DND-41 (cell line): ENCODE measurements at regions not wholly inside any gene's neighbourhood (a gene's known extent, or its start where the extent isn't known, plus 50 kb on each side); places are given as distances from the start of the nearest gene placed in this dataset.

Experiments
- ATAC-seq: fragments of 200-7000 bp; cut with Tn5 transposase; 3 replicates; pipeline ENCODE4 v1.9.1; 2021; ENCODE audit warnings: low read depth; ENCODE audit not compliant: insufficient read depth
- DNase-seq: peaks from one replicate; pipeline ENCODE4 v3.0.0-alpha.2; 2020
- H2AFZ ChIP-seq: 2 replicates; pipeline ENCODE4 v1.6.0; 2012; ENCODE audit warnings: low read depth, low read length
- H3K27ac ChIP-seq: 2 replicates; pipeline ENCODE4 v1.5.1; 2012; ENCODE audit warnings: low read length, inconsistent platforms
- H3K27me3 ChIP-seq: fragments of 200-600 bp; sonication (generic); 2 replicates; pipeline ENCODE4 v1.6.0; 2012; ENCODE audit warnings: low read length, mild to moderate bottlenecking, inconsistent platforms; ENCODE audit not compliant: insufficient read depth, poor library complexity
- H3K36me3 ChIP-seq: 2 replicates; pipeline ENCODE4 v1.5.1; 2012; ENCODE audit warnings: low read length, inconsistent platforms; ENCODE audit not compliant: insufficient read depth
- H3K4me1 ChIP-seq: 2 replicates; pipeline ENCODE4 v1.5.1; 2012; ENCODE audit warnings: mild to moderate bottlenecking, low read length; ENCODE audit not compliant: insufficient read depth
- H3K4me2 ChIP-seq: 2 replicates; pipeline ENCODE4 v1.6.0; 2012; ENCODE audit warnings: mild to moderate bottlenecking, moderate library complexity, low read length, inconsistent platforms; ENCODE audit not compliant: insufficient read depth
- H3K4me3 ChIP-seq, 2 experiments: fragments of 200-600 bp in 1 of 2; shearing (Covaris generic) in 1 of 2; 2 replicates each; pipeline ENCODE4 v1.5.1; 2012 to 2016; ENCODE audit warnings: inconsistent platforms in 2 of 2, low read length in 2 of 2, mild to moderate bottlenecking in 2 of 2, low read depth in 1 of 2, moderate library complexity in 1 of 2
- H3K79me2 ChIP-seq: 2 replicates; pipeline ENCODE4 v1.6.0; 2012; ENCODE audit warnings: low read length, inconsistent platforms; ENCODE audit not compliant: insufficient read depth
- H3K9ac ChIP-seq: 2 replicates; pipeline ENCODE4 v1.6.0; 2012; ENCODE audit warnings: low read depth, mild to moderate bottlenecking, inconsistent platforms, low read length, moderate library complexity
- H3K9me3 ChIP-seq: 2 replicates; pipeline ENCODE4 v1.5.1; 2012; ENCODE audit warnings: low read length, moderate library complexity, mild to moderate bottlenecking, inconsistent platforms; ENCODE audit not compliant: insufficient read depth, severe bottlenecking
- H4K20me1 ChIP-seq: 2 replicates; pipeline ENCODE4 v1.6.0; 2012; ENCODE audit warnings: low read length; ENCODE audit not compliant: insufficient read depth
- EZH2 ChIP-seq: IDR thresholded peaks from 3 replicates; pipeline ENCODE4 v1.6.1; 2012; ENCODE audit warnings: borderline replicate concordance, low read depth, mild to moderate bottlenecking, moderate library complexity, low read length, inconsistent platforms; ENCODE audit not compliant: severe bottlenecking
- TF ChIP-seq, protein P1 (sequence below): IDR thresholded peaks from 2 replicates; pipeline ENCODE4 v1.5.1; 2012; ENCODE audit warnings: borderline replicate concordance, low read length, moderate library complexity, mild to moderate bottlenecking; ENCODE audit not compliant: poor library complexity, severe bottlenecking; ENCODE audit errors: extremely low read depth

DNA sequence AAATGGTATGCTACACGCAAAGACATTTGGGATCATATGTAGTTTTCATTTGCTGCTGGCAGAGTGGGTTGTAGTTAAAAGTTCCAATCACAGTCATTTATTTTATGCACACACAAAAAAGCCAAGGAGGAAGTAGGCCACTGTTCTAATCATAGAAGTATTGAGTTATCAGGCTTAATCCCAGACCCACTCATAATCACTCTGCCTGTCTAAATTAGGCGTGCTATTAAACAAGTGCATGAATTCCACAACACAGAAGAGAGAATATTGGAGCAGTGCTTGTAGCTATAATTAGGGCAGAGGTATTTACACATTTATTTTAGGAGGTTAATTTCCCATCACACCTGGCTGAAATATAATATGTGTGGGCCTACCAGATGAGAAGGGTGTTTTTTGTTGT, 65.7 kb upstream of the FIGN start:
- TF ChIP-seq, protein P1, sequence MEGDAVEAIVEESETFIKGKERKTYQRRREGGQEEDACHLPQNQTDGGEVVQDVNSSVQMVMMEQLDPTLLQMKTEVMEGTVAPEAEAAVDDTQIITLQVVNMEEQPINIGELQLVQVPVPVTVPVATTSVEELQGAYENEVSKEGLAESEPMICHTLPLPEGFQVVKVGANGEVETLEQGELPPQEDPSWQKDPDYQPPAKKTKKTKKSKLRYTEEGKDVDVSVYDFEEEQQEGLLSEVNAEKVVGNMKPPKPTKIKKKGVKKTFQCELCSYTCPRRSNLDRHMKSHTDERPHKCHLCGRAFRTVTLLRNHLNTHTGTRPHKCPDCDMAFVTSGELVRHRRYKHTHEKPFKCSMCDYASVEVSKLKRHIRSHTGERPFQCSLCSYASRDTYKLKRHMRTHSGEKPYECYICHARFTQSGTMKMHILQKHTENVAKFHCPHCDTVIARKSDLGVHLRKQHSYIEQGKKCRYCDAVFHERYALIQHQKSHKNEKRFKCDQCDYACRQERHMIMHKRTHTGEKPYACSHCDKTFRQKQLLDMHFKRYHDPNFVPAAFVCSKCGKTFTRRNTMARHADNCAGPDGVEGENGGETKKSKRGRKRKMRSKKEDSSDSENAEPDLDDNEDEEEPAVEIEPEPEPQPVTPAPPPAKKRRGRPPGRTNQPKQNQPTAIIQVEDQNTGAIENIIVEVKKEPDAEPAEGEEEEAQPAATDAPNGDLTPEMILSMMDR = no peak
- TF ChIP-seq EZH2 = no peak
- ATAC-seq (no peak), DNase-seq (no peak)
- no peak overlapping the region for H2AFZ ChIP-seq
- H3K27me3 ChIP-seq = no peaks in the 10 kb centered on the region
- H3K9me3 ChIP-seq = no peaks in the 10 kb centered on the region
- no peaks in the 10 kb centered on the region for H3K36me3 ChIP-seq
- H4K20me1 ChIP-seq = no peaks in the 10 kb centered on the region
- H3K79me2 ChIP-seq = no peaks in the 10 kb centered on the region
- H3K4me3 ChIP-seq = no peak overlapping the region
- no peak overlapping the region for H3K4me2 ChIP-seq
- H3K4me1 ChIP-seq = no peaks in the 10 kb centered on the region
- no peak overlapping the region for H3K27ac ChIP-seq
- H3K9ac ChIP-seq = no peak overlapping the region

DNA sequence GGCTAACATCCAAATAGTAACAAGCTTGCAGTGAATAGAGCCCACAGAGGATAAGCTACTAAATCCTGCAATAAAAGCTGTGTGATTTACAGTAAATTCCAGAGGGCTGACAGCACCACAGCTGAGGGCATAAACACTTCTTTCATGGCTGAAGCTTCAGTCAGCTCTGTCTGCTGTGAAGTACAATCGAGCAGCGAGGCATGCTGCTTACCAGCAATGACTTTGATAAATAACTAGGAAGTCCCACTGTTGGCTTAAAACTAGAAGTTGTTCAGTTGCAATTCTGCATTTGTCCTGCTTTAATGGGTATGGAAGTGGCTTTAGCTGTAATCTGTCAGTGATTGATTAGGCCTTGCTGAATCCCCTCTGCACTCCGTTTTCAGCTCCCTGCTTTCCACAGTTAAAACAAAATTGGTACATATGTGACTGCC, 65.2 kb upstream of the FIGN start:
- no peaks in the 10 kb centered on the region for H3K9me3 ChIP-seq
- H2AFZ ChIP-seq = no peak overlapping the region
- H3K9ac ChIP-seq = no peak overlapping the region
- no peak for ATAC-seq
- H3K4me3 ChIP-seq = no peak overlapping the region
- H3K79me2 ChIP-seq = no peaks in the 10 kb centered on the region
- H3K4me1 ChIP-seq = no peaks in the 10 kb centered on the region
- no peaks in the 10 kb centered on the region for H3K27me3 ChIP-seq
- H3K27ac ChIP-seq = no peak overlapping the region
- no peak for TF ChIP-seq EZH2
- TF ChIP-seq, protein P1 = no peak
- H3K4me2 ChIP-seq = no peak overlapping the region
- H4K20me1 ChIP-seq = no peaks in the 10 kb centered on the region
- H3K36me3 ChIP-seq = no peaks in the 10 kb centered on the region
- DNase-seq = no peak

DNA sequence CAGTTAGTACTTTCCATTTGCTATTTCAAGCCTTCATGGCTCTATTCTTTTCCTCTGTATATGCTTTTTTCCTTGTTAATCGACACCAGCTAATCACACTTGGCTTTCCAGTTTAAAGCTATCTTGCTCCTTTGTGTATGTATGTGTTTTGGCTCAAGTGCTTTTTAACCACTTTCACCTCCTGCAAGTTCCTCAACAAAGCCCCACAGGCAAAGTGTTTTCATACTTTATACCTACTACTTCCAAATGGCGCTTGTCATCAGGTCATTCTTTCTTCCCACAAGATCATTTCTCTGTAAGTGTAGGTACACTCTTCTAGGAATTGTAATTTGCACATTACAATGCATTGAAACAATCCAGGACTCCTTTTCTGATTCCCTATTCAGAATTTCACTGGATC, 64.0 kb upstream of the FIGN start:
- Histone ChIP-seq H3K79me2 (no peaks in the 10 kb centered on the region), H3K4me1 (no peaks in the 10 kb centered on the region), H3K4me3 (no peak overlapping the region), H4K20me1 (no peaks in the 10 kb centered on the region), H3K27ac (no peak overlapping the region), H3K36me3 (no peaks in the 10 kb centered on the region), H3K27me3 (no peaks in the 10 kb centered on the region), H3K9ac (no peak overlapping the region), H3K9me3 (no peaks in the 10 kb centered on the region), H3K4me2 (no peak overlapping the region), H2AFZ (no peak overlapping the region)
- DNase-seq (no peak), ATAC-seq (no peak)
- TF ChIP-seq, protein P1 = no peak
- no peak for TF ChIP-seq EZH2

DNA sequence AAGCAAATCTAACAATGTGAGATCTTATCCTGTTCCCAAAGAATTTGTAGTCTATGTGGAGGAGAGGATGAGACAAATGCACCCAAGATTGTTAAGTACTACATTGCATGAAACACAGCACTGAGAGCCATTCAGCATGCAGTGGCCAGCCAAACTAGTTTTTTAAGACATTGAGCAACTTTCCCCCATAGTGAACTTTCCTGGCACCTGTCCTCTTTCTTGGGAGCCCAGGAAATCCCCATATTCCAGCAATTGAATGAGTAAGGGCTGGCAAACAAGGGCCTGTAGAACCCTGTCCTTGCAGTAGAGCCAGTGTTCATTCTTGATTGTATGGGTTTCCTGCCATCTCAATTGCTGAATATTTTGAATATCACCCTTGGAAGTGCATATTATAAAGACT, 58.8 kb upstream of the FIGN start:
- no peak for ATAC-seq
- no peak for TF ChIP-seq EZH2
- TF ChIP-seq, protein P1 = no peak
- no peaks in the 10 kb centered on the region for H3K9me3 ChIP-seq
- H3K9ac ChIP-seq = no peak overlapping the region
- H4K20me1 ChIP-seq = no peaks in the 10 kb centered on the region
- H3K27ac ChIP-seq = no peak overlapping the region
- no peaks in the 10 kb centered on the region for H3K79me2 ChIP-seq
- no peaks in the 10 kb centered on the region for H3K36me3 ChIP-seq
- H2AFZ ChIP-seq = no peak overlapping the region
- no peak overlapping the region for H3K4me2 ChIP-seq
- H3K4me1 ChIP-seq = no peaks in the 10 kb centered on the region
- H3K27me3 ChIP-seq = no peaks in the 10 kb centered on the region
- DNase-seq = no peak
- H3K4me3 ChIP-seq = no peak overlapping the region
